ENCODE measurements at regions not wholly inside any gene's neighbourhood (a gene's known extent, or its start where the extent isn't known, plus 50 kb on each side); places are given as distances from the start of the nearest gene placed in this dataset.

DNA sequence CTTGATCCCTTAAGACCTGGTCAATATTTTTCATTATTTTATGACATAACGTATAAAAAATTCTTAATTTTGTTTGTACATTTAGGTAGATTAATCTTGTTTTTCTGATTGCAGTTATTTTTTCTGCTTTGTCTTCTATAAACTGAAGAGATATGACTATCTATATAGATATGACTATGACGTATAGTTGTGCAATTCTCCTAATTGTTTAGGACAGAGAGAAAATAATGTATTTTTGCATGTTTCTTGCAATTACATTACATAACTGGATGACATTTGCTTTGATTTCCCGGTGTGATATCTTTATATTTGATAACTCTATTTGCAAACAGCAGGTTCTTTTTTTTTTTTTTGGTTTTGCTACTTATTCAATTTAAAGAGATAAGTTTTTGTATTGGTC is 310.2 kb upstream of the REG3G start:
- Histone ChIP-seq H3K27ac (ENCODE audit: low read depth, low read length) (no peak overlapping the region), H3K79me2 (ENCODE audit: insufficient read depth, low read length) (no peaks in the 10 kb centered on the region), H3K4me3 (ENCODE audit: insufficient read depth, low read length) (no peak overlapping the region), H2AFZ (ENCODE audit: low read length) (no peak overlapping the region), H3K36me3 (ENCODE audit: insufficient read depth, low read length) (no peaks in the 10 kb centered on the region), H3K9me3 (ENCODE audit: low read depth, low read length) (peaks cover 3% of the 10 kb centered on the region), H3K27me3 (ENCODE audit: insufficient read depth, low read length) (no peaks in the 10 kb centered on the region), H4K20me1 (ENCODE audit: insufficient read depth, low read length) (no peaks in the 10 kb centered on the region), H3K4me1 (ENCODE audit: insufficient read depth, low read length) (no peaks in the 10 kb centered on the region), H3K4me2 (ENCODE audit: insufficient read depth, low read length) (no peak overlapping the region)
- DNase-seq (ENCODE audit: insufficient read length, low spot score, missing footprints): no peak
- TF ChIP-seq, protein P1, sequence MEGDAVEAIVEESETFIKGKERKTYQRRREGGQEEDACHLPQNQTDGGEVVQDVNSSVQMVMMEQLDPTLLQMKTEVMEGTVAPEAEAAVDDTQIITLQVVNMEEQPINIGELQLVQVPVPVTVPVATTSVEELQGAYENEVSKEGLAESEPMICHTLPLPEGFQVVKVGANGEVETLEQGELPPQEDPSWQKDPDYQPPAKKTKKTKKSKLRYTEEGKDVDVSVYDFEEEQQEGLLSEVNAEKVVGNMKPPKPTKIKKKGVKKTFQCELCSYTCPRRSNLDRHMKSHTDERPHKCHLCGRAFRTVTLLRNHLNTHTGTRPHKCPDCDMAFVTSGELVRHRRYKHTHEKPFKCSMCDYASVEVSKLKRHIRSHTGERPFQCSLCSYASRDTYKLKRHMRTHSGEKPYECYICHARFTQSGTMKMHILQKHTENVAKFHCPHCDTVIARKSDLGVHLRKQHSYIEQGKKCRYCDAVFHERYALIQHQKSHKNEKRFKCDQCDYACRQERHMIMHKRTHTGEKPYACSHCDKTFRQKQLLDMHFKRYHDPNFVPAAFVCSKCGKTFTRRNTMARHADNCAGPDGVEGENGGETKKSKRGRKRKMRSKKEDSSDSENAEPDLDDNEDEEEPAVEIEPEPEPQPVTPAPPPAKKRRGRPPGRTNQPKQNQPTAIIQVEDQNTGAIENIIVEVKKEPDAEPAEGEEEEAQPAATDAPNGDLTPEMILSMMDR (IDR thresholded peaks at IDR 0.05; ENCODE audit: extremely low read depth, low read depth, low read length): no peak

DNA sequence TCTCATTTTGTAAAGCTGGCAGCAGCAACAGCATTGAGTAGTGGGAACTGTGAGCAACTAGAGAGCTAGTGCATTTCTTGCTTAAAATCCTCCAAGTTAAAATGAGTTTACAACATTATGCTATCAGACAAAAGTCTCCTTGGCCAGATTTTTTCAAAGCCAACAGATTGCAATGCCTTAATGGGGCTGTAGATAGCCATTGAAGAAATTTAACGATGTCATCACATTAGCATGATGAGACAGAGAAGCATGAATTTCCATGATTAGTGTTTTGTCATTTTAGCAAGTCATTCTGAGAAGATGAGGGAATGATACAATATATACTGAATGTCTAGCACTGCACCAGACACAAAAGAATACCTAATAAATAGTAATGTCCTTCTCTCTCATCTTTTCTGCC is 307.5 kb upstream of the REG3G start:
- Histone ChIP-seq H4K20me1 (ENCODE audit: insufficient read depth, low read length) (no peaks in the 10 kb centered on the region), H2AFZ (ENCODE audit: low read length) (no peak overlapping the region)

DNA sequence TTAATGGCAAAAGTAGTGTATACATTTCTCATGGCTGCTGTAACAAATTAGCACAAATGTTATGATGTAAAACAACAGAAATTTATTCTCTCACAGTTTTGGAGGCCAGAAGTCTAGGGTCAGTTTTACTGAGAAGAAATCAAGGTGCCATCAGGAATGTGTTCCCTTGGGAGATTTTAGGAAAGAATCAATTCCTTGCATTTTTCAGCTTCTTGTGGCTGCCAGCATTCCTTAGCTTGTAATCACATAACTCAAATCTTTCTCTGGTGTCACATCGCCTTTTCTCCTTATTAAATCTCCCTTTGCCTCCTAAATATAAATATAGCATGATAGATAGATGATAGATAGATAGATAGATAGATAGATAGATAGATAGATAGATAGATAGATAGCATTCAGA is 307.0 kb upstream of the REG3G start:
- H3K27ac ChIP-seq (ENCODE audit: low read depth, low read length): no peak overlapping the region
- H3K4me1 ChIP-seq (ENCODE audit: insufficient read depth, low read length): no peaks in the 10 kb centered on the region
- H3K79me2 ChIP-seq (ENCODE audit: insufficient read depth, low read length): no peaks in the 10 kb centered on the region
- no peak overlapping the region for H3K4me3 ChIP-seq (ENCODE audit: insufficient read depth, low read length)
- TF ChIP-seq, protein P1 (IDR thresholded peaks at IDR 0.05; ENCODE audit: extremely low read depth, low read depth, low read length): no peak
- H3K9me3 ChIP-seq (ENCODE audit: low read depth, low read length): peaks cover 3% of the 10 kb centered on the region
- DNase-seq (ENCODE audit: insufficient read length, low spot score, missing footprints): no peak
- no peak overlapping the region for H3K4me2 ChIP-seq (ENCODE audit: insufficient read depth, low read length)
- no peak overlapping the region for H2AFZ ChIP-seq (ENCODE audit: low read length)
- no peaks in the 10 kb centered on the region for H4K20me1 ChIP-seq (ENCODE audit: insufficient read depth, low read length)
- no peaks in the 10 kb centered on the region for H3K36me3 ChIP-seq (ENCODE audit: insufficient read depth, low read length)
- H3K27me3 ChIP-seq (ENCODE audit: insufficient read depth, low read length): no peaks in the 10 kb centered on the region

More for the DNA sequence above, 307.5 kb upstream of the REG3G start:
- Histone ChIP-seq H3K9me3 (ENCODE audit: low read depth, low read length) (peaks cover 3% of the 10 kb centered on the region), H3K36me3 (ENCODE audit: insufficient read depth, low read length) (no peaks in the 10 kb centered on the region), H3K4me3 (ENCODE audit: insufficient read depth, low read length) (no peak overlapping the region), H3K79me2 (ENCODE audit: insufficient read depth, low read length) (no peaks in the 10 kb centered on the region), H3K27ac (ENCODE audit: low read depth, low read length) (no peak overlapping the region), H3K27me3 (ENCODE audit: insufficient read depth, low read length) (no peaks in the 10 kb centered on the region), H3K4me1 (ENCODE audit: insufficient read depth, low read length) (no peaks in the 10 kb centered on the region), H3K4me2 (ENCODE audit: insufficient read depth, low read length) (no peak overlapping the region)
- no peak for DNase-seq (ENCODE audit: insufficient read length, low spot score, missing footprints)
- TF ChIP-seq, protein P1 (IDR thresholded peaks at IDR 0.05; ENCODE audit: extremely low read depth, low read depth, low read length): no peak

DNA sequence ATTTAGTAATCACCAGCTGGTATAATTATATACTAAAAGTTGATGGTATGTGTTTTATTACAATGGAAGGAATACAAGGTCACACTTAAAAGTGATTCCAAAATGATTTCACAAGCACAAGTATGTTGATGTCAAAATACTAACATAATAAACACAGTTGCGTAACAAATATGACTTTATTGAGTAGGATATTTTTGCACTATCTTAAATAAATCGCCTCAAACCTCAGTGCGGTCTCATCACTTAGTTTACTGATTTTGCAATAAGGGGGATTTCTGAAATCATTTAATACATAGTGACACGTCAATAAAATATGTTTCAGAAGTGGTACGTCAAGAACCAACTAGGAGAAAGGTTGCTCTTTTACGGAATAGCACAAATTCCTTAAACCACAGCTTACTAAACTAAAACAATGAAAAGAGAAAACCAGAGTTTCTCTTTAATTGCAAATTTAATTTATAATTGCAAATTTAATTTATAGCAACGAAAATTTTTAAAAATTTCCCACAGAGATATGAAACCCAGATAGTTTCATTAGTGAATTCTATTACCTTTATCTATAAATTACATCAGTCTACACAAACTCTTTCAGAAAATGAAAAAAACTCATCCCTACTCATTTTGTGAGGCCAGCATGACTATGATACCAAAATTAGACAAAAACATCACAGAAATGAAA is 304.0 kb upstream of the REG3G start:
- Histone ChIP-seq H3K4me3 (ENCODE audit: insufficient read depth, low read length) (no peak overlapping the region), H3K27ac (ENCODE audit: low read depth, low read length) (no peak overlapping the region), H3K36me3 (ENCODE audit: insufficient read depth, low read length) (no peaks in the 10 kb centered on the region), H3K4me1 (ENCODE audit: insufficient read depth, low read length) (no peaks in the 10 kb centered on the region), H3K79me2 (ENCODE audit: insufficient read depth, low read length) (no peaks in the 10 kb centered on the region), H3K27me3 (ENCODE audit: insufficient read depth, low read length) (no peaks in the 10 kb centered on the region), H3K9me3 (ENCODE audit: low read depth, low read length) (peaks cover 3% of the 10 kb centered on the region), H4K20me1 (ENCODE audit: insufficient read depth, low read length) (no peaks in the 10 kb centered on the region), H3K4me2 (ENCODE audit: insufficient read depth, low read length) (no peak overlapping the region), H2AFZ (ENCODE audit: low read length) (no peak overlapping the region)
- TF ChIP-seq, protein P1 (IDR thresholded peaks at IDR 0.05; ENCODE audit: extremely low read depth, low read depth, low read length): no peak
- no peak for DNase-seq (ENCODE audit: insufficient read length, low spot score, missing footprints)
